A549 (cell line): ENCODE measurements at regions not wholly inside any gene's neighbourhood (a gene's known extent, or its start where the extent isn't known, plus 50 kb on each side); places are given as distances from the start of the nearest gene placed in this dataset.
"Not testable (repeated sequence)": the region's sequence is repeated elsewhere in the genome, so short reads cannot be mapped to it uniquely, and the experiment has no call there.

Experiments used
- ATAC-seq, 2 experiments: fragments of 200-7000 bp in 1 of 2; fragments of >200 bp in 1 of 2; cut with Nextera tagmentation in 1 of 2; cut with Tn5 transposase in 1 of 2; 3 replicates each; pipeline versions ENCODE4 v1.8.0 to v1.9.1; 2018 to 2020; ENCODE audit warnings: mild to moderate bottlenecking in 1 of 2, moderate library complexity in 1 of 2
- CTCF ChIA-PET: fragments of 300-600 bp; sonication (Branson Sonifier 250); formaldehyde crosslinking; extraction: SDS; loops from one replicate; lab custom pipeline; 2021; ENCODE audit warnings: antibody characterized with exemption, inconsistent platforms; lab: Yijun Ruan, JAX
- POLR2A ChIA-PET: fragments of 350-600 bp; formaldehyde crosslinking; extraction: SDS; loops from one replicate; lab custom pipeline; 2021; ENCODE audit warnings: antibody characterized with exemption, inconsistent platforms; lab: Yijun Ruan, JAX
- DNase-seq, 2 experiments: peaks; one replicate each; pipeline versions ENCODE4 v3.0.0 to v3.0.0-alpha.2; 2011 to 2016; ENCODE audit warnings: low read depth in 1 of 2, low spot score in 1 of 2
- FAIRE-seq: peaks from 2 replicates; lab custom pipeline; 2011; peaks lifted over from hg19 to GRCh38; lab: Jason Lieb, UNC
- H3K27ac ChIP-seq, 2 experiments: fragments of >200 bp; sonication (Bioruptor Twin); formaldehyde crosslinking; 3 replicates each; pipeline ENCODE4 v1.5.1; 2016 to 2017
- H3K4me1 ChIP-seq: fragments of >200 bp; sonication (Bioruptor Twin); formaldehyde crosslinking; 3 replicates; pipeline ENCODE4 v1.6.1; 2016
- H3K4me2 ChIP-seq: fragments of >200 bp; sonication (Bioruptor Twin); formaldehyde crosslinking; 3 replicates; pipeline ENCODE4 v1.6.1; 2016
- H3K4me3 ChIP-seq: fragments of >200 bp; sonication (Bioruptor Twin); formaldehyde crosslinking; 3 replicates; pipeline ENCODE4 v1.5.1; 2016
- H3K9me3 ChIP-seq: fragments of >200 bp; sonication (Bioruptor Twin); formaldehyde crosslinking; 3 replicates; pipeline ENCODE4 v1.6.1; 2016
- BHLHE40 ChIP-seq: IDR thresholded peaks from 2 replicates; pipeline ENCODE4 v1.6.1; 2012; ENCODE audit warnings: low read depth, low read length, inconsistent platforms
- CTCF ChIP-seq: fragments of >200 bp; sonication (Bioruptor Twin); formaldehyde crosslinking; IDR thresholded peaks from 3 replicates; pipeline ENCODE4 v1.5.1; 2016
- EHMT2 ChIP-seq: fragments of 200-600 bp; sonication (generic); IDR thresholded peaks from 2 replicates; pipeline ENCODE4 v1.6.1; 2016; ENCODE audit warnings: antibody characterized with exemption, low read depth, mild to moderate bottlenecking, moderate library complexity
- ELK1 ChIP-seq: fragments of 150-350 bp; IDR thresholded peaks from 2 replicates; pipeline ENCODE4 v1.6.1; 2014; ENCODE audit warnings: low read depth, mild to moderate bottlenecking, low read length
- HMGXB4 ChIP-seq: fragments of 250-450 bp; sonication (Bioruptor Pico); IDR thresholded peaks from 2 replicates; pipeline ENCODE4 v1.5.0; 2021; ENCODE audit warnings: mild to moderate bottlenecking, moderate library complexity, borderline replicate concordance
- HOXA7 ChIP-seq: fragments of 250-450 bp; sonication (Bioruptor Pico); IDR thresholded peaks from 2 replicates; pipeline ENCODE4 v1.5.0; 2020; ENCODE audit warnings: mild to moderate bottlenecking, moderate library complexity
- KDM1A ChIP-seq: fragments of 200-600 bp; sonication (generic); IDR thresholded peaks from 2 replicates; pipeline ENCODE4 v1.6.1; 2016; ENCODE audit warnings: low read depth, mild to moderate bottlenecking
- NFE2L2 ChIP-seq: fragments of 150-350 bp; conservative IDR thresholded peaks from 2 replicates; pipeline ENCODE4 v1.6.1; 2014; ENCODE audit warnings: low read length
- PHF8 ChIP-seq: fragments of 200-600 bp; sonication (generic); IDR thresholded peaks from 2 replicates; pipeline ENCODE4 v1.6.1; 2016; ENCODE audit warnings: low read depth, mild to moderate bottlenecking, antibody characterized with exemption, moderate library complexity, borderline replicate concordance
- RAD21 ChIP-seq, 2 experiments: fragments of >200 bp in 1 of 2; sonication (Bioruptor Twin) in 1 of 2; formaldehyde crosslinking in 1 of 2; IDR thresholded peaks in 1 of 2; conservative IDR thresholded peaks in 1 of 2; 2 replicates in 1 of 2; 3 replicates in 1 of 2; pipeline ENCODE4 v1.6.1; 2012 to 2018; ENCODE audit warnings: inconsistent platforms in 1 of 2
- RCOR1 ChIP-seq: fragments of 150-350 bp; IDR thresholded peaks from 2 replicates; pipeline ENCODE4 v1.6.1; 2014; ENCODE audit warnings: antibody characterized with exemption, low read length, low read depth
- RNF2 ChIP-seq: fragments of 200-600 bp; sonication (generic); IDR thresholded peaks from 2 replicates; pipeline ENCODE4 v1.6.1; 2016; ENCODE audit warnings: low read depth, mild to moderate bottlenecking, antibody characterized with exemption, moderate library complexity, borderline replicate concordance
- WGBS: methylation state at CpG from one replicate; pipeline ENCODE4 v1.1.6; 2017; ENCODE audit errors: missing lambda C conversion rate; 5-methylcytosine and 5-hydroxymethylcytosine counted together

GRCh38 chr3:51605938-51606337 lies 65.1 kb upstream of the TEX264 start:
- ATAC-seq = no peak
- H3K9me3 ChIP-seq = no peaks in the 10 kb centered on the region
- no peak overlapping the region for H3K27ac ChIP-seq
- 84% methylated on average over 3 of the region's 3 CpGs for WGBS
- no peak for DNase-seq
- ChIA-PET POLR2A (no interaction called here), CTCF (interaction anchor here (0.7 kb wide), 1 partner anchor 140 kb away, joined by 4 read pairs; no protein-coding TSS in a partner anchor)
- H3K4me3 ChIP-seq = no peak overlapping the region
- no peak for FAIRE-seq
- TF ChIP-seq HMGXB4 (CRISPR knock-in tag) = no peak
- TF ChIP-seq RNF2 = no peak
- no peak for TF ChIP-seq RAD21 (conservative IDR thresholded peaks at IDR 0.05 in 1 of 2, IDR thresholded peaks at IDR 0.05 in 1 of 2)
- TF ChIP-seq CTCF = no peak
- TF ChIP-seq ELK1 = no peak
- no peak for TF ChIP-seq BHLHE40
- TF ChIP-seq EHMT2 = no peak
- no peaks in the 10 kb centered on the region for H3K4me1 ChIP-seq
- H3K4me2 ChIP-seq = no peak overlapping the region

- FAIRE-seq, H3K27ac ChIP-seq, H3K4me3 ChIP-seq, H3K4me2 ChIP-seq, H3K9me3 ChIP-seq, H3K4me1 ChIP-seq, DNase-seq, ATAC-seq, CTCF ChIA-PET, POLR2A ChIA-PET: not testable (repeated sequence)
- WGBS = 76% methylated on average over 4 of the region's 4 CpGs
Measured at GRCh38 chr3:51606871-51607270, 64.2 kb upstream of the TEX264 start.

- ATAC-seq, H3K4me2 ChIP-seq, H3K27ac ChIP-seq, CTCF ChIA-PET, H3K9me3 ChIP-seq, H3K4me1 ChIP-seq, FAIRE-seq, DNase-seq, H3K4me3 ChIP-seq, POLR2A ChIA-PET: not testable (repeated sequence)
- WGBS = 96% methylated on average over 5 of the region's 57 CpGs
Measured at GRCh38 chr3:51607591-51608325, 63.3 kb upstream of the TEX264 start.

GRCh38 chr3:51610708-51611107 lies 60.3 kb upstream of the TEX264 start:
- 92% methylated on average over 1 of the region's 1 CpG for WGBS
- no peak overlapping the region for H3K4me2 ChIP-seq
- H3K4me1 ChIP-seq = no peaks in the 10 kb centered on the region
- no peak overlapping the region for H3K27ac ChIP-seq
- H3K4me3 ChIP-seq = no peak overlapping the region
- H3K9me3 ChIP-seq = no peaks in the 10 kb centered on the region
- TF ChIP-seq PHF8 = no peak
- no peak for TF ChIP-seq RNF2
- no peak for TF ChIP-seq RCOR1
- no peak for TF ChIP-seq NFE2L2
- TF ChIP-seq HOXA7 (CRISPR knock-in tag) = no peak
- no peak for TF ChIP-seq KDM1A
- FAIRE-seq = no peak
- ChIA-PET CTCF (interaction anchor here (0.6 kb wide), 1 partner anchor 26 kb away, joined by 4 read pairs; no protein-coding TSS in a partner anchor), POLR2A (no interaction called here)
- ATAC-seq = no peak
- DNase-seq = no peak
